Activated T-cell treated with anti-CD3 and anti-CD28 coated beads, Interleukin-2, amount 50 U/mL, for 72 hours (primary cell): ENCODE measurements at regions not wholly inside any gene's neighbourhood (a gene's known extent, or its start where the extent isn't known, plus 50 kb on each side); places are given as distances from the start of the nearest gene placed in this dataset.

Experiments
- ATAC-seq, 2 donors: fragments of 150-1000 bp; cut with Tn5 transposase; replicated peaks in 1 of 2; 2 replicates each; pipeline ENCODE4 v1.10.0; 2021; ENCODE audit warnings: moderate library complexity in 2 of 2, mild to moderate bottlenecking in 1 of 2
- DNase-seq, 2 donors: peaks; one replicate each; pipeline ENCODE4 v3.0.0; 2021 to 2022; ENCODE audit warnings: mixed read lengths in 1 of 2
- H3K27ac Mint-ChIP-seq: one replicate; pipeline ENCODE4 v1.8.0; 2022; ENCODE audit warnings: mild to moderate bottlenecking, moderate library complexity, mixed read lengths
- H3K27me3 Mint-ChIP-seq: one replicate; pipeline ENCODE4 v1.8.0; 2022; ENCODE audit warnings: low read depth, mixed read lengths
- H3K36me3 Mint-ChIP-seq, 2 donors: one replicate each; pipeline ENCODE4 v1.8.0; 2022; ENCODE audit warnings: mixed read lengths in 2 of 2, mild to moderate bottlenecking in 1 of 2; ENCODE audit not compliant: insufficient read depth in 2 of 2
- H3K4me1 Mint-ChIP-seq: one replicate; pipeline ENCODE4 v1.8.0; 2022; ENCODE audit warnings: low read depth, mixed read lengths
- H3K4me3 Mint-ChIP-seq, 2 donors: one replicate each; pipeline ENCODE4 v1.8.0; 2022; ENCODE audit warnings: mild to moderate bottlenecking in 2 of 2, mixed read lengths in 2 of 2, moderate library complexity in 2 of 2
- H3K9me3 Mint-ChIP-seq, 2 donors: one replicate each; pipeline ENCODE4 v1.8.0; 2022; ENCODE audit warnings: mixed read lengths in 2 of 2

DNA sequence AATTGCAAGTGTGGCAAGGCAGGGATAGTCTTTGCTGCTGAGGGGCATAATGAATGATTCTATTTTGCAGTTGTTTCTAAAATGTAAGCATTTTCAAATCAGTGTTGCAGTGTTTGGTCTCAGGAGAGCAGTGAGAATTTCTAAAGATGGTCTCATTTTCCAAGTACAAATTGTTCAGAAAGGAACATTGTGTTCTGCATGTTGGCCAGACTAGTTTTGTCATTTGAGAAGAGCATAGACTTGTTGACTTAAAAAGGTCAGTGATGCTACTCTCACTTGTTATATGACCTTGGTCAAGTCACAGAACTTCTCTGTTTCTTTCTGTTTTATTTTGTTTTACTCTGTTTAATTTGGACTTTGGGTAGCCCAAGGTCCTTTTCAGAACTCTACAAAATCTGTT lies 344.6 kb downstream of the OSTF1 start:
- no peak overlapping the region for H3K27ac Mint-ChIP-seq
- H3K4me1 Mint-ChIP-seq = no peaks in the 10 kb centered on the region
- H3K36me3 Mint-ChIP-seq = no peaks in the 10 kb centered on the region
- ATAC-seq (no peak), DNase-seq (no peak)
- no peaks in the 10 kb centered on the region for H3K9me3 Mint-ChIP-seq
- no peak overlapping the region for H3K4me3 Mint-ChIP-seq
- peaks cover 10% of the 10 kb centered on the region for H3K27me3 Mint-ChIP-seq

DNA sequence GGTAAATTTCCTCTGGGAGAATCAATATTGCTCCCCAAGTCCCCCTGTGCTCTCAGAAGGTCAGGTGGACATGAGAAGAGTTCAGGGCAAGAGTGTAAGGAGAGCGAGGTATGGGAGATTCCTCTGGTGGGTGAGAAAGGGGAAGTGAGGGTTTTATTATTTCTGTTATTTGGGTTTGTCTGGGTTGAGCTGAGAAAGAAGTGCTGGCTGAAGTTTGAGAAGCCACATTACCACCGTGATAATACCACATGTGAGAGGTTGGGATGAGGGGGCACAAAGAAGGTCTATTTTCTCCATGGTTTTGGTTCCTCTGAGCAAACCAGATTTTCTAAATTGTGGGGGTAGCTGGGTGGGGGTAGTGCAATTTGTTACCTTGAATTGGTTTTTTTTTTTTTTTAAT lies 350.4 kb downstream of the OSTF1 start:
- H3K36me3 Mint-ChIP-seq = no peaks in the 10 kb centered on the region
- no peaks in the 10 kb centered on the region for H3K4me1 Mint-ChIP-seq

DNA sequence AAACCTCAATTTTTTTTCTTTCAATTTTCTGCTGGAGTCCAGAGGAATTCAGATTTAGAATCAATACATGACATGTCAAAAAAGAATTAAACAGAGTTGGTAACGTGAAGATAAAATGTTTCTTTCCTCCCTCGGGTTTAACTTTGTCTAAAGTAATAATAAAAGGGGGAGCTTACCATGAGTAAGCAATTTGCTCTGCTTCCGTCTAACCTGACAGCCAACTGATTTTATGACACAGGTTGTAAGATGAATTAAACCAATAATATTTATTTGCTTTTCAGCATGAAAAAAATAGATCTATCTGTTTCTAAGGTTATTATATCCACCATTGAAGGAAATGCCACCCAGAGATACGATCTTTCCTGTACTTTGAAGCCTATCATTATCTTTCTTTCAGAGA lies 352.6 kb downstream of the OSTF1 start:
- Mint-ChIP-seq H3K4me3 (no peak overlapping the region), H3K27ac (no peak overlapping the region), H3K36me3 (no peaks in the 10 kb centered on the region), H3K27me3 (peaks cover 14% of the 10 kb centered on the region), H3K4me1 (no peaks in the 10 kb centered on the region), H3K9me3 (no peaks in the 10 kb centered on the region)
- DNase-seq = no peak
- no peak for ATAC-seq

More for the DNA sequence above, 350.4 kb downstream of the OSTF1 start:
- Mint-ChIP-seq H3K4me3 (no peak overlapping the region), H3K27me3 (peaks cover 14% of the 10 kb centered on the region), H3K27ac (no peak overlapping the region), H3K9me3 (no peaks in the 10 kb centered on the region)
- ATAC-seq = no peak
- no peak for DNase-seq

DNA sequence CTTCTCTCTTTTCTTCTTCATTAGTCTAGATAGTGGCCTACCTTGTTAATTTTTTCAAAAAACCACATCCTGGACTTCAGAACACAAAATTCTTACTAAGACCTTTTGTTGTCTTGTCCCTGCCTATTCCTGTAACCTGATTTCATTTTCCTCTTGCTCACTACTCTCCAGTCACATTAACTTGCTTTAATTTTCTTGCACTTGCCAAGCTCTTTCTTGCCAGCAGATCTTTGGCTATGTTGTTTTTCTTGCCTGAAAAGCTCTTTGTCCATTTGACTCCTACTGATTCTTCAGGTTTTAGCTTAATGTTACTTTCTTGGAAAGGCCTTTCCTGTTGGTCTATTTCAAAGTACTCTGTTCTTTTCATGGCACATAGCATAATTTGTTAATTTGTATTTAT lies 356.8 kb downstream of the OSTF1 start:
- Mint-ChIP-seq H3K27ac (no peak overlapping the region), H3K4me1 (no peaks in the 10 kb centered on the region), H3K27me3 (no peaks in the 10 kb centered on the region), H3K4me3 (no peak overlapping the region), H3K9me3 (no peaks in the 10 kb centered on the region), H3K36me3 (no peaks in the 10 kb centered on the region)
- ATAC-seq (no peak), DNase-seq (no peak)

DNA sequence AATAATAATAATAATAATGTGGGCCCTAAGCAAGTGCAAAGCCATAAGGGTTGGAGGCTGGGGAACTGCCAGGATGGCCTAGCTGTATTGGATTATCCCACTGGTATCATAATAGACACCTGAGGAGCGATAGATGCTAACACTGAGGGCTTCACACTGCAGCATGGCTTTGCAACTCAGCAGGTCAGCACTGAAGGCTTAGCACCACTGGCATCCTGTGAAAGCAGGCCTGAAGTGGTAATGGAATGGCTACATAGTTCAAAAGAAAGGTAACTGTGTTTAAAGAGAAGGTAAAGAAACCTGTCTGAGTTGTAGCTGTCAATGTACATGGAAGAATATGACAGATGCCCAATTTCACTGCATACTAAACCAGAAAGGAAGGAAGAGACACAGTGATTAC lies 359.0 kb downstream of the OSTF1 start:
- no peaks in the 10 kb centered on the region for H3K4me1 Mint-ChIP-seq
- ATAC-seq = no peak
- H3K27me3 Mint-ChIP-seq = peaks cover 1% of the 10 kb centered on the region

DNA sequence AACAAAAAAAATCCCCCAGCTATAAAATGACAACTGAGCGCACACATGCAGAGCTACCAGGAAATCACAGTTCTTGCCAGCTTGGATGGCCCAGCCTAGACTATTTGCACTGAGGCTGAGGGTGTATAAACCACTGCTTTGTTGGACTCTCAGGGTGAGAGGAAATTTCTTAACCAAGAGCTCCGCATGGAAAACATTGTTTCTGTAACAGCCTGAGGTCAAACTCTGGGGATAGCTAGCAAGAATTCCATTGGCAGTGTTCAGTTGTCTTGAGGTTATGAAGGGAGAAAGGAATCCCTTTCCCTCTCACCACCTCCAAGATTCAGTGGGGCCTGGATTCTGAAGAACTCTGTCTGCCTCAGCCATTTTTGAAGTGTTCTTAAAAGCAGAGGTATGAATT lies 360.0 kb downstream of the OSTF1 start:
- no peak overlapping the region for H3K4me3 Mint-ChIP-seq
- DNase-seq = no peak
- no peak for ATAC-seq
- peaks cover 7% of the 10 kb centered on the region for H3K27me3 Mint-ChIP-seq
- no peaks in the 10 kb centered on the region for H3K36me3 Mint-ChIP-seq
- no peaks in the 10 kb centered on the region for H3K4me1 Mint-ChIP-seq
- H3K27ac Mint-ChIP-seq = no peak overlapping the region
- H3K9me3 Mint-ChIP-seq = no peaks in the 10 kb centered on the region

More for the DNA sequence above, 359.0 kb downstream of the OSTF1 start:
- H3K36me3 Mint-ChIP-seq = no peaks in the 10 kb centered on the region
- no peak overlapping the region for H3K4me3 Mint-ChIP-seq
- DNase-seq = no peak
- H3K9me3 Mint-ChIP-seq = no peaks in the 10 kb centered on the region
- no peak overlapping the region for H3K27ac Mint-ChIP-seq

DNA sequence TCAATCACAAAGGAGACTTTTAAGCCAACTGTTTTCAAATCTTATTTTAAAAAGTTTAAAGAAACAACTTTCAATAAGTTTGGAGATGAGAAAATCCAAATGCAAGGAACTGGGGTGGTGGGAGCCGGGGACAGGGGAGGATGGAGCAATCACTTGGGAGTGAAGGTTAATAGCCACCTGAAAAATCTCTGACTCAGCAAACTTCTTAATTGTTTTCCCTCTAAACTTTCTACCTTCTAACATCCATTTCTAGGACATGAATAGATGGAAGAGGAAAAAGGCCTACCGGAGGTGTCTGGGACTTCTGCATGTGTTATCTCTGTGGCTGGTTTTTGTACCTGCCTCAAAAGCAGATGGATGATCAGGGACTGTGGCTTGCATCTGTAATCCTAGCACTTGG lies 360.6 kb downstream of the OSTF1 start:
- ATAC-seq = no peak
- no peak overlapping the region for H3K27ac Mint-ChIP-seq
- peaks cover 7% of the 10 kb centered on the region for H3K27me3 Mint-ChIP-seq
- no peaks in the 10 kb centered on the region for H3K4me1 Mint-ChIP-seq
- H3K4me3 Mint-ChIP-seq = no peak overlapping the region
- H3K36me3 Mint-ChIP-seq = no peaks in the 10 kb centered on the region
- DNase-seq = no peak
- no peaks in the 10 kb centered on the region for H3K9me3 Mint-ChIP-seq

DNA sequence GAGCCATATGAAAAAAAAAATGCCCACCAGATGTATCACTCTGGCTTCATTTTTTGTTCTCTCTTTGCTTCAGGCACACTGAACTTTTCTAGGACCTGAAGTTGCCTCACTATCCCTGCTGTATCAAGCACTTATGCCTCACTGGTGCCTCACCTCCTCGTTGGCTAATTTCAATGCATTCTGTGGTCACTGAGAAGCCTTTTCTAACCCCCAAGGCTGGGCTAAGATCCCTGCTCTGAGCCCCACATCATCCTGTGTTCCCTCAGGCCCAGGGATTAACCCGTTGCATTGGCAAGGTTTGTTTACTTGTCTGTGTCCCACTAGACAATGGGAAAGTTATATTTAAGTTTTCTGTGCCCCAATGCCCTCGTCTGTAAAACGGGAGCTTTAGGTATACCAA lies 362.7 kb downstream of the OSTF1 start:
- H3K36me3 Mint-ChIP-seq = no peaks in the 10 kb centered on the region
- no peaks in the 10 kb centered on the region for H3K4me1 Mint-ChIP-seq
- no peaks in the 10 kb centered on the region for H3K9me3 Mint-ChIP-seq
- H3K27ac Mint-ChIP-seq = no peak overlapping the region
- H3K27me3 Mint-ChIP-seq = peaks cover 7% of the 10 kb centered on the region
- ATAC-seq = no peak
- H3K4me3 Mint-ChIP-seq = no peak overlapping the region
- DNase-seq = no peak

DNA sequence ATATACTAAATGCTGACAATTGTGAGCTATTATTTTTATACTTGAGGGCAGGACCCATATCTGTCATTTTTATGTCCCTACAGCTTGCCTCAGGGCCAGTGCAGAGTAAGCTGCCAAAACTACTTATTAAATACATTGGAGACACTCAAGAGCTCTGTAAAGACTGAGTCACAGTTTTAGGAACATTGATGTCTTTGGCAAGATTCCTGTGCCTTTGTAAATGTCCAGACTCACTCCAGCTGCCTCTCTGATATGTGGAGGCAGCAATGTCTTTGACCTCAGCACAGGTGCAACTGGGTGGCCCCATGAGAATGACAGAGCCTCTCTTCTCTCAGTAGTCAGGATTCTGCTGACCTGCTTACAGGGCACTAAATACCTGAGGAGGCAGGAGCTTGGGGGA lies 363.2 kb downstream of the OSTF1 start:
- ATAC-seq = no peak
- no peak for DNase-seq
- Mint-ChIP-seq H3K4me3 (no peak overlapping the region), H3K9me3 (no peaks in the 10 kb centered on the region), H3K27me3 (peaks cover 7% of the 10 kb centered on the region), H3K36me3 (no peaks in the 10 kb centered on the region), H3K4me1 (no peaks in the 10 kb centered on the region), H3K27ac (no peak overlapping the region)

DNA sequence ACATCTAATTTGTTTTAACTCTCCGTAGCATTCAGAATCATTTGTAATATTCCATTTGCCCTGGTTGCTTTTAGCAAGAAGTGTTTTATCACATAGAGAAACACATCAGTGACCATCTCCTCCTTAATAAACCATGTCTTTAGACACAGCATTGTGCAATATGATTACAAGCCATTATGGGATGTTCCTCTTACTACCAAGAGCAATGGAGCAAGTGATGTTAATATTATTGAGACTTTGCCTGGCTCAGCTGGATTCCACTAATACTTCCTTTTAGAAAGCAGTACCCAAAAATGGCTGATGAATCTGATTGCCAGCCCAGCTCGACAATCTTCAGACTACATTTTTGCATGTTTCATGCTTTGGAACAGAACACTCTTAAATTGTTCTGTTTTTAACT lies 364.2 kb downstream of the OSTF1 start:
- H3K27me3 Mint-ChIP-seq = peaks cover 7% of the 10 kb centered on the region
- H3K27ac Mint-ChIP-seq = no peak overlapping the region
- H3K4me1 Mint-ChIP-seq = no peaks in the 10 kb centered on the region
- DNase-seq (no peak), ATAC-seq (no peak)
- H3K4me3 Mint-ChIP-seq = no peak overlapping the region
- H3K36me3 Mint-ChIP-seq = no peaks in the 10 kb centered on the region
- no peaks in the 10 kb centered on the region for H3K9me3 Mint-ChIP-seq

DNA sequence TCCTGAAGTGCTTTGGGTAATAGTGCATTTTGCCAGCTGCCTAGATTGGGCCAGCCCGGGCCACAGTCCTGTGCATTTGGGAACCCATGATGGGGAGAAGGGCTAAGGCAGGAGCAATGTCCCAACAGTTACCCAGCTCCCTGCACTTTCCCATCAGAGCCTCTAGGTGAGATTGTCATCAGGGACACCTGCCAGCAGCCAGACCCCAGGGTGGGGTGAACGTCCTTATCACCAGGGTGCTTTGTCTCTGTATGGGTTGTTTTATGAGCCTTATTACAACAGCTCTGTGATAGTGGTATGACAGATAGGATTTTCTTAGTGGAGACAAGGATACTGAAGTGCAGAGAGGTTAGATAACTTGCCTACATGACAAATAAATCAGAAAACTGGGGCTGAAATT lies 365.7 kb downstream of the OSTF1 start:
- Mint-ChIP-seq H3K4me1 (no peaks in the 10 kb centered on the region), H3K36me3 (no peaks in the 10 kb centered on the region), H3K4me3 (no peak overlapping the region), H3K27me3 (peaks cover 7% of the 10 kb centered on the region), H3K27ac (no peak overlapping the region), H3K9me3 (no peaks in the 10 kb centered on the region)
- DNase-seq (no peak), ATAC-seq (no peak)

DNA sequence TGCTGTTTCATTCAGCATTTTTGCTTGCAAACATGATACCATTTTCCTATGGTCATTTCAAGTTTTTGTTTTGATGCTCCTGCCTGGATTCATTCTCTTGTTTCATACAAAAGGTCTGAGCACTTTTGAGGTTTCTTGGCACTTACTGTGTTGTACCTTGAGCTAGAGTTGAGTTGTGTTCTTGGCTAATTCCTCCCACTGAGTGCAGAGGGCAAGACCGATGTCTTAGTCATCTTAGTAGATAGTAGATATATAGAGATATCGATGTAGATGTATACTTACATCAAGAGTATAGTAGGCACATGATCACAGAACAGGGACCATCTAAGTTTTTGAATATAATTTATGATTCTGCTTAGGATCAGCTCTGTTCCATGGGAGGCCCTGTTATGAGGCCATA lies 366.6 kb downstream of the OSTF1 start:
- H3K27me3 Mint-ChIP-seq = peaks cover 7% of the 10 kb centered on the region
- DNase-seq (no peak), ATAC-seq (no peak)
- no peaks in the 10 kb centered on the region for H3K36me3 Mint-ChIP-seq
- no peaks in the 10 kb centered on the region for H3K9me3 Mint-ChIP-seq
- no peak overlapping the region for H3K27ac Mint-ChIP-seq
- no peak overlapping the region for H3K4me3 Mint-ChIP-seq
- H3K4me1 Mint-ChIP-seq = no peaks in the 10 kb centered on the region

DNA sequence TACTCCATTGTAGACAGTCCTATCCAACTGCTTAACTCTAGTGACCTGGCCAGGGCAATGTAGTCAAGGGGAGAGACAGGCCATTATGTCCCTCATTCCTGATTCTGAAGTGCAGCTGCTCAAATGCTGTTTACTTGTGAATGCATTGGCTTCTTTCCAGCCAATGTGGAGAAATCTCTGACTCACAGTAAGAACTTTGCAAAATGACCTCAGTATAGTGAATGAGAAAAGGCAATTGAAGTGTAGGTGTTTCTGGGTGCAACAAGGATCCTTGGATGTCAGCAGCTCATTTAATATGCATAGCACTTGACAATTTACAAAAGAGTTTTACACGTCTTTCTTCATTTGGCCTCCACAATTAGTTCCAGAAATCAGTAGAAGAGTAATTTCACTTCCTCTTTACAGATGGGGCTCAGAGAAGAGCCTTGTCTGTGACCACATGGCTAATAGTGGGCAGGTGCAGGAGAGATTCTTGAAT lies 367.2 kb downstream of the OSTF1 start:
- no peak overlapping the region for H3K4me3 Mint-ChIP-seq
- no peaks in the 10 kb centered on the region for H3K36me3 Mint-ChIP-seq
- H3K27me3 Mint-ChIP-seq = peaks cover 7% of the 10 kb centered on the region
- DNase-seq = no peak
- no peak for ATAC-seq
- H3K4me1 Mint-ChIP-seq = no peaks in the 10 kb centered on the region
- no peak overlapping the region for H3K27ac Mint-ChIP-seq
- no peaks in the 10 kb centered on the region for H3K9me3 Mint-ChIP-seq

DNA sequence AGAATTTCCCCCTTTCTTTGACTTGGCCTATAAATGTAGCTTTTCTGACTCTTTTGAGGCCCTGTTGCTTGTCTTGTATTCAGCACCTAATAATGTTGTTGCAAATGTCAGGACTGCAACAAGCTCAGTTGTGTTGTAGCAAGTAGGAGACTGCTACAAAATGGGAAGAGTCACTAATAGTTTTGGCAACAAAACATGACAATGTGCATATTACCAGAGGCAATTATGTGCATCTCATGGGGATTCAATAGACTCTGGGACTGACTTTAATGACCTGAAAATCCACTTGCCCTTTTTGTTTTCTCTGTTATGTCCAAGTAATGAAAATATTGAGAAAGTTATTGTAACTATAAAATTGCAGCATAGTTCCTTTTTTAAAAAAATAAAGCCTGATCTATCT lies 368.4 kb downstream of the OSTF1 start:
- DNase-seq = no peak
- H3K27ac Mint-ChIP-seq = no peak overlapping the region
- H3K4me1 Mint-ChIP-seq = no peaks in the 10 kb centered on the region
- H3K9me3 Mint-ChIP-seq = no peaks in the 10 kb centered on the region
- no peak for ATAC-seq
- no peak overlapping the region for H3K4me3 Mint-ChIP-seq
- H3K36me3 Mint-ChIP-seq = no peaks in the 10 kb centered on the region
- H3K27me3 Mint-ChIP-seq = peaks cover 7% of the 10 kb centered on the region
